ENCODE measurements at regions not wholly inside any gene's neighbourhood (a gene's known extent, or its start where the extent isn't known, plus 50 kb on each side); places are given as distances from the start of the nearest gene placed in this dataset.
"Not testable (repeated sequence)": the region's sequence is repeated elsewhere in the genome, so short reads cannot be mapped to it uniquely, and the experiment has no call there.

DNA sequence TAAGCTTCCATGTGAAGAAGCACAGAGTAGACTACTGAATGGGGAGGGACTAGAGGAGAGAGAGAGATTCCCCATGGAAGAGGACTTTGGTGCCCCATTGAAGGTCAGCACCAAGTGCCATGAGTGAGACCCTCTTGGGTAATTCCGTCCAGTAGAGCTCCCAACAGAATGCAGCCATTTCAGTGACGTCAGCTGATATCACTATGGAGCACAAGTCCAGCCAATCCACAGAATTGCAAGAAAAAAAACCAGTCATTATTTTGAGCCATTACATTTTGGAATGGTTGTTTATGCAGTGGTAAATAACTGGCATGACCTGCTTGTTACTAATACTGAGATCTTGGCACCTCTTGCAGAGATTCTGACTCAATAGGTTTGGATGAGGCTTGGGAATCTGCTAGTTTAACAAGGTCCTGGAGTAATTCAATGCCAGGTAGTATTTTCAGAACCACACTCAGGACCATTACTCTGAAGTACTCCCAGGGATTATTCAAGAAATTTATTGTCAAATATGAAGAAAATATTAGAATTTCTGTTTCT lies 52.6 kb upstream of the SP8 start:
- no peak for DNase-seq

DNA sequence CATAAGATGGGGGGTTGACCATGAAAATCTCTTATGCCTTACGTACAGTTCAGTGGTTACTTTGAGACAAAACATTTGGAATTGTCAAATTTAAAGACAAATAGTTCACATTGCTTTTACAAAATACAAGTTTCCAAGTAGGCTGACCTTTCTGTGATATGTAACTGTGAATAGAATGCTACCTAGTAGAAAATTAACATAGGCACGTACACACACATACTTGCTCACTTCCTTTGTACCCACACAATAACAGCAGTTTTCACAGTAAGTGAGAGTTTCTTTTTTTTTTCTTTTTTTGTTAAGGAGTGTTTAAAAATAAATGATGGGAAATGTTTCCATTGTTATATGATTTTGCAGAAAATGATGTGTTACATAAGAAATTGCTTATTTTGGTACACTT lies 53.3 kb upstream of the SP8 start:
- DNase-seq: no peak

DNA sequence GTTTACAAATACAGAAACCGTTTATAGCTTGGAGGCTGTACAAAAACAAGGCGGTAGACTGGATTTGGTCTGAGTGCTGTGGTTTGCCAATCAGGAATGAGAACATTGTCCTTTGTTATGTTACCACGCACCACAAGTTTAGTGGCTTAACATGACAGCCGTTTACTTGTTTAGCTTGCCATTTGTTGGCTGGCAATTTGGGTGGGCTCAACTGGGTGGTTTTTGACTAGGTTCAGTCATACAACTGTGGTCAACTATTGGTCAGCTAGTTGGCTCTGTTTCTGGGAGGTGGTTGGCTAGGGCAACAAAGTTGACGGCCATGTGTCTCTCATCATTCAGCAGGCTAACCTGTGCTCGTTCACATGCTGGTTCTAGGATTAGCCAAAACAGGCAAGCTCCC lies 60.1 kb upstream of the SP8 start:
- DNase-seq: no peak

DNA sequence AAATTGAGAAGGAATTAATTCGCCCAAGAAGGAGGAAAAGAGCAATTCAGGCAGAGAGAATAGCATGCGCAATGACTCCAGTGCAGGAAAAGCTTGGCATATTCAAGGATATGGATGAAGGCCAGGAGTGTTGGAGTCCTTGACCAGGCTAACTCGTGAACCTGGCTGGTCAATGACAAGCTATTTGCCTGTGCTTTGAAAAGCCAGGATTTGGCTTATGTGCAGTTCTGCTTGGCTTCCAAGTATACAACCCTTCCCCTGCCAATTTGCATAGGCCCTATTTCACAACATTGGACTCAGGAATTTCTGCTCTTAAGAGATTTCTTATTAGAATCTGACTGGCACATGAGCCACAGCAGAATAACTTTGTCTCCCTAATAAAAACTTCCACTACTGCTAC lies 72.3 kb upstream of the SP8 start:
- no peak for DNase-seq

DNA sequence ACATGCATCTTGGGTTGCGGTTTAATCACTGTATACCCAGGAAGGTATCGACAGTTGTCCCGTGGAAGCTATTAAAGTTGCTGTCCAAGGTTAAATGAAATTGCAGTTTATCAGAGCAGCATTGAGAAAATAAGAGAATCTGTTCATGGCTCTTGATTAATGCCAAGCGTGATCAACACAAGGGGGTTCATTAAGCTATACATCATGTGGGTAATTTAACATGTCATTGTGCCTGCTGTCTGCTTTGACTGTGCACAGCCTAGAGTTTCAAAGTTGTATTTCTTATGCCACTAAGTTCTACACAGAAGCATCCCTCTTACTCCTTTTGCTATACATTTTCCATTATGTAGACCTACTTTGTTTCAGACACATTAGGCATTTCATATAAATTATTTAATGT lies 74.8 kb upstream of the SP8 start:
- no peak for DNase-seq

DNA sequence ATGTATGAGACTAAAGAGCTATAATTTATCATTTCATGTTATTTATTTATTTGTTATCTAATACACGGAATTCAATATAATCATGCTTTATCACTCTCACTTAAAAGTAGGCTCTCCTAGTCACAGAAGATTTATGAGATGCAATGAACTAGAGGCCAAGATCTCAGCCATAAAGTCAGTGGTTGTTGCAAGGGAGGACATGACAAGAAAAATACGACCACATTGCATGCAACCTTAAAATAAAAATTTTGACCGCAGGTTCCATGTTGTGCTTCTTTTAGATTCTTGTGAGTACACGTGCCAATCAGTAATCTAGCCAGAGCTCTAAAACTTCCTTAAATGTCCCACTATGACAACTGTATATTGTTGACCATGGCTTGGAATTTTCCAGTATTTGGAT lies 75.9 kb upstream of the SP8 start:
- no peak for DNase-seq

DNA sequence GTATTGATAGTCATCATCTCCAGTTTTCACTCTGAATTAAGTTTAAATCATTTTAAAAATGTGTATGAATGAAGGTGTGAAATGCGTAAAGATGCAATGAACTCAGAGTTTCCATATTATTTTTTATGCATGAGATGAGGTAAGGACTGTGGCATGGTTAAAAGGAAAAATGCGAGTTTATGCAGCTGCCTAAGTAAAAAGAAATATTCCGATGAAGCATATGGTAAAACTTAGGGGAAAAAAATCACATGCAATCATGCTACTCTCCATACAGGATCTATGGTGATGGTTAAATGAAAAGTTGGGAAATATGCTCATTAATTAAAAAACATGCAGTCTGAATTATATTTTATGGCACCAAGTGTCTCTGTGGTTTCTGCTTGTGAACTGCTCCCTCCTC lies 77.5 kb upstream of the SP8 start:
- no peak for DNase-seq

DNA sequence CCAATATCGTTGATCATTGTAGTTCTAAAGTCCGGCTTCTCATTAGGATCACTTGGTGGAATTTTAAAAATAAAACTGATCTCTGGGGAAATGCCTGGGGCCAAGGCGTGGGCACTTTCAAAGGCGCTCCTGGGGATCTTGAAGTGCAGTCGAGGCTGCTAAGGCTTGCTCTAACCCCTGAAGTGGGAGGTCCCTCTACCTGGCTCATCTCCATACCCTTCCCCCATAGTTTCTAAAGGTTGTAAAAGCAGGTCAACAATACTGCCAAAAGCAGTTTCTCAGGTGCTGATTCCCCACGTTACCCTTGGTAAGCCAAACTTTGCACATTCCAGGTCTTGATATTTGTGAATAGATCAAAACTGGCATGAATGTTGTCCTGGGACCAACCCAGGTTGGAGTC lies 79.0 kb upstream of the SP8 start:
- no peak for DNase-seq

DNA sequence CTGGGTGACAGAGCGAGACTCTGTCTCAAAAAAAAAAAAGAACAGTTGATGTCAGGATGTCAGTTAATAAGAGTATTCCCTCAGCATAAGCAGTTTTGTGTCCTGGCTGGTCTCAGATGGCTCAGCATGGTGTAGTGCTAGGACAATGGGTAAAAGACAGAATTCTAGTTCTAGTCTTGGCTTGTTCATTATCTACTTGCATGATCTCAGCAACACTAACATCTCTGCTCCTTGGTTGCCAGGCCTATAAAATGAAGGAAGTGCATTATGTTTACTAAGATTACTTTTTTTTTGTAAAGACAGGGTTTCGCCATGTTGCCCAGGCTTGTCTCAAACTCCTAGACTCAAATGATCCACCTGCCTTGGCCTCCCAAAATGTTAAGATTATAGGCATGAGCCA lies 84.3 kb upstream of the SP8 start:
- DNase-seq: no peak

DNA sequence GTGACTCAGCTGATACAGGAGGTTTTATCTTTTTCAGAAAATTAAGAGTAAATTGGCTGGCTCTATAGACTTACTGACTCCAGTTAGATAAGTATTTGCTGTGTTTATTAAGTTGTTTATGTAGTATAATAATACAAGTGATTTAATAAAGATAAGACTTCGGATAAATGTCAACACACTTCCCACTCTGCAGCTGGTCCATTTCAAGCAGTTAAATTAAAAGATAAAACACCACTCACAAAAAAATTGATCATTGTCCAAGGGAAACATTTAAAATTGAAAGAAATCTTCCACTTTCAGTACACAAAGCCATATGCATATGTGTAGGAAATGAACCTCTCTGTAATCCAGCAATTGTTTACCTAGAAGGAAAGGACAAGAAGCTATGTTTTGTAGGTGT lies 106.1 kb upstream of the SP8 start:
- DNase-seq: no peak

DNA sequence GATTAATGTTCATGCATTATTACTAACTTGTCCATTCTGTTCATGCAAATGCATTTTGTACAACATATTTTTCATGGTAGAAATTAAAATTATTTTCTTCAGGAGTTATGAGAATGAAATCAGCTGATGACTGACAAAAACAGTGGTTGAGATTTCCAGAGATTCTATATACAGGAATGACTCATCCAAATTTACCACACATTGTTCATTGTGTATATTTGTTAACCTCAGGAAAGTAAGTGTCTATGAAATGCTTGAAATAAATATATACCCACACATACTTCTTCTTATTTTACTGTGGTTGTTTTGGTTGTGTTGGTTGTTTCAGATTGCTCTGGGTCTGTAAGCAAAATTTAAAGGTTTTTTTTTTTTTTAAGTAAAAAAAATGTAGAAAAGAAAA lies 108.1 kb upstream of the SP8 start:
- peak in 2 of 4 experiments; percentile 10 to 21 for DNase-seq

DNA sequence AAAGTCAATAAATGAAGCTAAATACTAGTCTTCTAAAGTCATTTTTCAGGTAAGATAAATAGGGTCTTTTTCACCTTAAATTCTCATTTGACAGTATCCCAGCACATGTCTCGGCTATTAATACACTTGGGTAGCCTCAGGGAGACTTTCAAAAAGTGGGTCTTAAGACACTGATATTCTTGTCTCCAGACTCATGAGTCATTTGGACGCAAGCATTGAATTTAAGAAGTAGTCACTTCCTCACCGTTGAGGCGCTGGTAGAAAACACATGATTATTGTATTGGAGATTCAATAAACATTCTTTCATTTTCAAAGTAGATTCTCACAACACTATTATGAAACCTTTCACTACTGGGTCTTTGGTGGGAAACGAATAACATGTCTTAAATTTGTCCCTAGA lies 108.9 kb upstream of the SP8 start:
- DNase-seq: peak in 2 of 4 experiments; percentile 32 to 54

DNA sequence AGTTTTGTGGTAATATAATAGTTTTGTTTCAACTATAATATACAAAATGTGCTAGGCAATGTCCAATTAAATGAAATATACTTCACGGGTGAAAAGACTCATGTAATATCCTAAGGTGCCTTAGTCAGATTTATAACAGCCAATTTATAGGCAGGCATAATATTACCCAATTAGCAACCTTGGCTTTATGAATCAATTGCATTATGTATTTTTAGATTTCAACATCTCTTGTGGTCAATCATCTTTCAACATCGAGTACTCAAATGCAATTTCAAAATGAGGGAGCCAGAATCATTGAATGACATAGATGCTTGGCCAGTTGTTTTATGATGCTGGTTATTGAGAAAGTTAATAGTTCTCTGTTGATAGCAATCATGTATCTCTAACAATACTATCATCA lies 110.3 kb upstream of the SP8 start:
- peak in 2 of 4 experiments; percentile 22 to 39 for DNase-seq

DNA sequence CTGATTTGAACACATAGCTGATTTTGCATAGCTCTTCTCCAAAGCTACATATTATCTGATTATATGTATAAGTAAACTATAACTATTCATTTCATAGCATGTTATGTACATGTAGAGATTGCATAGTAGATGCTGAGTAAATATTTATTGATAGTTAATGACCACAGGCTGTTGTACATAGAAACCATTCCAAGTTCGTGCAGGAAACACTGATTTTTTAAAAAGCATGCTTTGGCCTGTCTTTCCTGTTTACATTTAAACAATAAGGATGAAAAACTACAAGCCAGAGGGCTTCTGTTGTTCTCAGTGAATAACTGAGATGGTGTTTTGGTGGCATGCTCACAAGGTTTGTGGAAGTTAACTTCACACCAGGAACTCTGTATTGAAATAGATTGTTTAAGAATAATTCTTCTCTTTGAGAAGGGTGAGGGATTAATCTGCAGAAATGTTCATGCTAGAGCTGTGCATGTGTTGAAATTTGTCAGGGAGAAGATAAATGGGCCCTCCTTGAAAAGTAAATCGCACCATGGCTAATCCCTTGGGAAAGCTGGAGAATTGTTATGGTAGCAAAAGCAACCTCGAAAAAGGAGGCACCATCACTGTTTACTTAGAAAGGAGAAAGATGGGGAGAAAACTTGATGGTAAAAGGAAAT lies 120.2 kb upstream of the SP8 start:
- DNase-seq: no peak

DNA sequence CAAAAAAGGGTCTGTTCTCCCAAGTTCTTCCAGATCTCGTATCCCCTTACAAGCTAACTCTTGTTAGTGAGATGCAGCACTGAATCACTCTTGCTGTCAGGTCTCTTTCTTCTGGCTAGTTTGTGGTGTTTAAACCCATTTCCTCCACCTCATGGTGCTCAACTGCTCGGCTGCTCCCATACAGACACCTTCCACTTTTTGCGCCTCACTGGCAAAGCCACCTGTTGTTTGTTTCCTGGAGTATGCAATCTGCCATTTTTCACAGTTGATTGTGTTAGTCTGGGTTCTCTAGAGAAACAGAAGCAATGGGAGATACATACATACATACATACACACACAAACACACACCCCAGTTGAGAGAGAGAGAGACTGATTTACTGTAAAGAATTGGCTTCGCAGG lies 124.4 kb upstream of the SP8 start:
- DNase-seq: no peak

DNA sequence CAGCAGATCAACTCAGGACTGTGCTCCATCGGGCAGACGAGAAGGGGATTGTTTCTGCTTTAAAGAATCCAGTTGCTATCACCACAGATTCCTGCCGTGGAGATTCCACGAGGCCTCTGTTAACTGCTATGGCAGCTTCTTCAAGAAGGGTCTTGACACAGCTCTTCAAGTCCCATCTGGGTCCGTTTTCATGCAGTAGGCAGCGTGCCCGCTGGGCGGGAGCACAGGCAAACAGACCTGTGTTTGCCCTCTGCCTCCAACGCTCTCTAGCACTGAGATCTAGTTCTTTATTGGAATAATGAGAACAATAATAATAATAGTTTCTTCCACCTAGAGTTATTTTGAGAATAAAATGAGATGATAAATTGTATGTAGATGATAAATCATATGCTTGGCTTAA lies 127.2 kb upstream of the SP8 start:
- no peak for DNase-seq

DNA sequence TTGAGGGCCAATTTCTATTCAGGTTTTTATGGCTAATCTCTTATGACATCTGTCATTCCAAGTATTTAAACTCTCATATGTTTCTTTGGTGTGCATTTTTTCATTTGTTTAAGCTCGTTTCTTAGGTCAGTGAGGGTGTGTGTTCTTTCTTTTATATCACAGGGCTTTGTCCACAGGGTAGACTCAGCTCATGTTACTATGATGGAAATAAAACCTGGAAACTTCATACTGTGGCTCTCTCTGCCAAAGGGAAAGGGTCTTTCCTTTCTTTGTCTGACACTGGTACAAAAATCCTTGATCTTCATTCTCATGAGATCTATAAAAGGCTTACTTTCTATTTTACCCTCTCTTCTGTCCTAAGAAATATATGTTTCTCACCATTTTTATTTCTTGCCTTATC lies 129.6 kb upstream of the SP8 start:
- no peak for DNase-seq

DNA sequence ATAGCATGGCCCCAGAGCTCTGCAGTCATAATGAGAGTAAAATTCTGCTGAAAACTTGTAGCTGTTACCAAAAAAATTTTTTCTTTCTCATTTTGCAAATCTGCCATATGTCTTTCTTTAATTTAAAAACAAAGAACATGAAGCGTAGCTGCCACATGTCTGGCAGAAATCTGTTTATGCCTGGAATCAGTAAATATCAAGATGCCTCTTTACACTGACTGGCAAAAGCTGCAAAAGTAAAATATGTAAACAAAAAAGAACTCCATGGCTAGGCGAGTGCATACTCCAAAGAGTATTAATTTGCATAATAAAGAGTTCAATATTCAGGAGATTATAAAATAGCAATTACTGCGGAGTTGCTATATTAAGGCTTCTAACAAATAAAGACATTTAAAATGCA lies 130.9 kb upstream of the SP8 start:
- no peak for DNase-seq

DNA sequence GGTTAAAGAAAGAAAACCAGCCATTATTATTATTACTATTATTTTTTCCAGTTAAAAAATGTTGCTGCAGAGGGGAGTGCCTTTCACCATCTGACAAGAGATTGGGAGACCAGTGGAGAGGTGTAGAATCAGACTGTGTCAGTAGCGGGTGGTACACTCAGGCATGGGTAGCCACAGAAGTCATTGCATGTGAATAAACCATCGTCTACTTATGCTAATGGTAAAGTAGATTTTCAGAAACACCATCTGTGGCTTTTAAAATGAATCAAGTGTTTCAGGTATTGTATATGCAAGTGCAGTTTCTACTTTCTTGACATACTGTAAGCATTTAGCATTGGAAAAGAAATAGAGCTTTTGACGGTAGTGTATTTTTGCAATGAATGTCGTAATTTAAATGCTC lies 131.5 kb upstream of the SP8 start:
- no peak for DNase-seq

DNA sequence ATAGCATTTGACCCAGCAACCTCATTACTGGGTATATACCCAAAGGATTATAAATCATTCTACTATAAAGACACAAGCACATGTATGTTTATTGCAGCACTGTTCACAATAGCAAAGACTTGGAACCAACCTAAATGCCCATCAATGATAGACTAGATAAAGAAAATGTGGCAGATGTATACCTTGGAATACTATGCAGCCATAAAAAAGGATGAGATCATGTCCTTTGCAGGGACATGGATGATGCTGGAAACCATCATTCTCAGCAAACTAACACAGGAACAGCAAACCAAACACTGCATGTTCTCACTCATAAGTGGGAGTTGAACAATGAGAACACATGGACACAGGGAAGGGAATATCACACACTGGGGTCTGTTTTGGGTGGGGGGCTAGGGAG lies 140.5 kb upstream of the SP8 start:
- DNase-seq: not testable (repeated sequence)

DNA sequence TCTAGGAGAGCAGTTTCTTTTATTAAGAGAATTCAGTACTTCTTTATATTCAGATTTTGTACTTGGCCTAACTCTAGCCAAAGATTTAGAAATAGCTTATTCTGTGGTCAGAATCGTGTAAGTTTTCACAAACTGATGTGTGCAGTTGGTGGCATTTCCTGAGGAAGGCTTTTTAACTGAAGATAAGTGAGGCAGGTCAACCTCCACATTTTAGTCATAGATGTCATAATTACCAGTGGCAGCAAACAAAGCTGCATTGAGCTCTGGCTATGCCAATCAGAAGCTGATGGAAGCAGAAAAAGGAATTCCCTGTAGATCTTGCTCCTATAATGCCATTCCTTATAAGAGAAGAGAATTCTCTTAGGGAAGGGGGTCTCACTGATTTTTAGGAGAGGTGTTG lies 141.3 kb upstream of the SP8 start:
- DNase-seq: no peak

DNA sequence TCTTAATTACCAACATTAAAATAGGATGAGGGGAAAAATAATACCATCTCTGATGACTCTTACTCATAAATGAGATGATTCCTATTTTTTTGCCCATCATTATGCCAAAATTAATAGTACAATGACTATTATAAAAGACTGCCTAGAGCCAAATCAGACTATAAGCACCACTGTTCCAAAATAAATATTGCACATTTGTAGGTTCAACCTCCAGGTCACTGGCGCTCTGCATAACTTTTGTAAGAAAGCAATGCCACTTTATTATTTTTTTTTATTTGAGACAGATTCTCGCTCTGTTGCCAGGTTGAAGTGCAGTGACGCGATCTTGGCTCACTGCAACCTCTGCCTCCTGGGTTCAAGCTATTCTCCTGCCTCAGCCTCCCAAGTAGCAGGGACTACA lies 142.5 kb upstream of the SP8 start:
- no peak for DNase-seq

DNA sequence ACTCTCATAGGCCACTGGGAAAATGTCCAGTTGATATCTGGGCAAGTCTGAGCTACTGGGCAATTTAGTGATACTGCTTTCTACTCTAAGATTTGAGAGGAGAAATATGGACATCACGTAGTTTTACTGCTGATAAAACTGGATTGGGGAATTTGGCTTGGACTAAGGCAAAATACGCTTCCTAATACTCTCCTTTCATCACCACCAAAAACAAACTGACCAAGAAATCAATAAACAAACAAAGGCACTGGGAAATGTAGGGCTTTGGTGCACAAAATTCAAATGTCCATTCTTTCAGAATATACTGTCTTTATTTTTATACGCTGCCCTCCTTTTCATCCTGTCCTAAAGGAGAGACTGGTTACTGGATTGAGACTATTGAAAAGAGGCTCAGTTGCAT lies 145.1 kb upstream of the SP8 start:
- no peak for DNase-seq

DNA sequence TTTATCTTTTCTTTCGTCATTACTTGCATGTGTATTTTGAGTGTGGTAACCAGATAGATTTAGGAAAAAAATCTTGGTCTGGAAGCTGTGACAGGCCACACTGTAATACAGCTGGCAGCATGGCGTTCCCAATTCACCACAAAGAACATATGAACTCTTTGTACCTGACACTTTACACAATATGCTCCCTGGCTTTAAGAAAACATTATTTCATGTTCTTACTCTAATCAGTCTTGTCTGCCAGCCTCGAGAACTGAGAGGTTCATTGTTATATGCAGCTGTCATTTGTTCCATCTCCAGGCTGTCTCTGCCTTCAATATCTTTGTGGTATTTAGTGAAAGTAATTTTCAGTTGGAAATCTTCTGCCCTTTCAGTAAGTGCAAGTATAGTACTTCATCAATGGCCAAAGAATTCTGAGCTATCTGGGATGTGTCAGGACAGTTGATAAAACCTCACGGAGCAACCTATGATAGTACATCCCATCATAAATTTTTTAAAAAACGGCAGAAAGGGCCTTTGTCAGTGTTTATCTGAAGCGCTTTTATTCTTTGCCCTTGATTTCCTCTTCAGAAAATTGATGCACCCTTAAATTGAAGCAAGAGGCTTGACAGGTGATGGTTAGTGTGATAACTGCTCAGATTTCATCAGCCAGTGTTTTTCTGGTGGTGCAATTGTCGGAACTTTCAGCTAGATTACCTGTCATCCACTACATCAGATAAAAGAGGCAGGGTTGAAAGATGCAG lies 146.3 kb upstream of the SP8 start:
- DNase-seq: no peak

DNA sequence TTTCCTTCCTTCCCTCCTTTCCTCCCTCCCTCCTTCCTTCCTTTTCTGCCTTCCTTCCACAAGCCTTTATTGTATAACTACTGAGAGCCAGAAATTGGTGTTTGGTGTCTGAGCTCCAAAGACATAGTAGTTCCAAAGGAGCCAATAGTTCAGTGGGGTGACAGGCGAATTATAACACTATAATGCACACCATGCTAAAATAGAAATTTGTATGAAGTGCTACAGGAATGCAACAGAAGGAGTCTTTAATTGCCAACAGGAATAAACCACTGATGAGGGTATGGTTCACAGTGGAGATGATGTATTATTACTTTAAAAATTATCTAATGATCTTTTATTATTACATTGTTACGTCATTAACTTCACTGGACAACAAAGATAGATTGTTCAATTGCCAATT lies 158.8 kb upstream of the SP8 start:
- no peak for DNase-seq
